Progenitor cell of endocrine pancreas (in vitro differentiated cells): ENCODE measurements at regions not wholly inside any gene's neighbourhood (a gene's known extent, or its start where the extent isn't known, plus 50 kb on each side); places are given as distances from the start of the nearest gene placed in this dataset.

Source experiments
- DNase-seq: peaks from one replicate; pipeline ENCODE4 v3.0.0; 2021; ENCODE audit warnings: low spot score; ENCODE audit not compliant: unreplicated experiment
- H3K27ac Mint-ChIP-seq: 2 replicates; pipeline ENCODE4 v1.8.0; 2021; ENCODE audit warnings: mild to moderate bottlenecking, moderate library complexity, mixed read lengths
- H3K27me3 Mint-ChIP-seq: 2 replicates; pipeline ENCODE4 v1.8.0; 2021; ENCODE audit warnings: mixed read lengths
- H3K36me3 Mint-ChIP-seq: 2 replicates; pipeline ENCODE4 v1.8.0; 2022; ENCODE audit warnings: mixed read lengths; ENCODE audit not compliant: insufficient read depth
- H3K4me1 Mint-ChIP-seq: 2 replicates; pipeline ENCODE4 v1.8.0; 2021; ENCODE audit warnings: low read depth, mixed read lengths
- H3K4me3 Mint-ChIP-seq: 2 replicates; pipeline ENCODE4 v1.8.0; 2021; ENCODE audit warnings: low read depth, mild to moderate bottlenecking, moderate library complexity, mixed read lengths
- H3K9me3 Mint-ChIP-seq: 2 replicates; pipeline ENCODE4 v1.8.0; 2021; ENCODE audit warnings: low read depth, mixed read lengths
- CTCF ChIP-seq: fragments of 200-600 bp; sonication (generic); IDR thresholded peaks from one replicate; pipeline ENCODE4 v1.5.0; 2021; ENCODE audit warnings: antibody characterized with exemption, mild to moderate bottlenecking; ENCODE audit not compliant: unreplicated experiment

GRCh38 chr12:30063435-30063945, 279.7 kb upstream of the TMTC1 start:
- no peak overlapping the region for H3K27ac Mint-ChIP-seq
- TF ChIP-seq CTCF: no peak
- DNase-seq: no peak
- H3K4me3 Mint-ChIP-seq: no peak overlapping the region
- H3K9me3 Mint-ChIP-seq: peaks cover 12% of the 10 kb centered on the region
- peaks cover 5% of the 10 kb centered on the region for H3K36me3 Mint-ChIP-seq
- no peaks in the 10 kb centered on the region for H3K27me3 Mint-ChIP-seq
- H3K4me1 Mint-ChIP-seq: peaks cover 5% of the 10 kb centered on the region

GRCh38 chr12:30048371-30048770, 264.6 kb upstream of the TMTC1 start:
- Mint-ChIP-seq H3K4me3 (no peak overlapping the region), H3K36me3 (no peaks in the 10 kb centered on the region), H3K27me3 (no peaks in the 10 kb centered on the region), H3K27ac (no peak overlapping the region), H3K4me1 (peaks cover 6% of the 10 kb centered on the region), H3K9me3 (no peaks in the 10 kb centered on the region)
- DNase-seq: no peak
- no peak for TF ChIP-seq CTCF

GRCh38 chr12:30047516-30048254, 263.9 kb upstream of the TMTC1 start:
- Mint-ChIP-seq H3K36me3 (no peaks in the 10 kb centered on the region), H3K4me1 (peaks cover 5% of the 10 kb centered on the region), H3K9me3 (no peaks in the 10 kb centered on the region), H3K27ac (no peak overlapping the region), H3K27me3 (no peaks in the 10 kb centered on the region), H3K4me3 (no peak overlapping the region)
- DNase-seq: no peak
- TF ChIP-seq CTCF: no peak

- no peaks in the 10 kb centered on the region for H3K27me3 Mint-ChIP-seq
- TF ChIP-seq CTCF: no peak
- no peak overlapping the region for H3K27ac Mint-ChIP-seq
- H3K36me3 Mint-ChIP-seq: no peaks in the 10 kb centered on the region
- H3K4me3 Mint-ChIP-seq: no peak overlapping the region
- H3K9me3 Mint-ChIP-seq: peaks cover 4% of the 10 kb centered on the region
- no peaks in the 10 kb centered on the region for H3K4me1 Mint-ChIP-seq
- DNase-seq: no peak
Measured at GRCh38 chr12:30046376-30046775, 262.6 kb upstream of the TMTC1 start.

- Mint-ChIP-seq H3K36me3 (no peaks in the 10 kb centered on the region), H3K27me3 (no peaks in the 10 kb centered on the region), H3K4me3 (no peak overlapping the region), H3K4me1 (no peaks in the 10 kb centered on the region), H3K27ac (no peak overlapping the region), H3K9me3 (peaks cover 4% of the 10 kb centered on the region)
- no peak for DNase-seq
- no peak for TF ChIP-seq CTCF
Measured at GRCh38 chr12:30045171-30045570, 261.4 kb upstream of the TMTC1 start.
